ENCODE measurements at regions not wholly inside any gene's neighbourhood (a gene's known extent, or its start where the extent isn't known, plus 50 kb on each side); places are given as distances from the start of the nearest gene placed in this dataset.
"Not testable (repeated sequence)": the region's sequence is repeated elsewhere in the genome, so short reads cannot be mapped to it uniquely, and the experiment has no call there.

DNA sequence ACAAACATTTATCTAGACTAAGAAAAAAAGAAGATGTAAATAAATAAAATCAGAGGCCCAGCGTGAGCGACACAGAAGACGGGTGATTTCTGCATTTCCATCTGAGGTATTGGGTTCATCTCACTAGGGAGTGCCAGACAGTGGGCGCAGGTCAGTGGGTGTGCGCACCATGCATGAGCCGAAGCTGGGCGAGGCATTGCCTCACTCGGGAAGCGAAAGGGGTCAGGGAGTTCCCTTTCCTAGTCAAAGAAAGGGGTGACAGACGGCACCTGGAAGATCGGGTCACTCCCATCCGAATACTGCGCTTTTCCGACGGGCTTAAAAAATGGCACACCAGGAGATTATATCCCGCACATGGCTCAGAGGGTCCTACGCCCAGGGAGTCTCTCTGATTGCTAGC, 79.5 kb upstream of the ABCD2 start:
- not testable (repeated sequence) for TF ChIP-seq FOXA1 (IDR thresholded peaks at IDR 0.05); SP1 (IDR thresholded peaks at IDR 0.05); RAD21 (IDR thresholded peaks at IDR 0.05); CTCF (IDR thresholded peaks at IDR 0.05; ENCODE audit: low read depth, low read length, missing input control); REST (IDR thresholded peaks at IDR 0.05); JUND (IDR thresholded peaks at IDR 0.05); MAX (IDR thresholded peaks at IDR 0.05); YY1 (IDR thresholded peaks at IDR 0.05); HNF4A (conservative IDR thresholded peaks at IDR 0.05); TAF1 (conservative IDR thresholded peaks at IDR 0.05); ZBTB33 (IDR thresholded peaks at IDR 0.05); HNF4G (IDR thresholded peaks at IDR 0.05); GABPA (IDR thresholded peaks at IDR 0.05 in 1 of 2, conservative IDR thresholded peaks at IDR 0.05 in 1 of 2); EGR1 (IDR thresholded peaks at IDR 0.05; ENCODE audit: low read depth in 2 of 2)

Data from liver (tissue), 3 donors.